ENCODE measurements at regions not wholly inside any gene's neighbourhood (a gene's known extent, or its start where the extent isn't known, plus 50 kb on each side); places are given as distances from the start of the nearest gene placed in this dataset.
"Not testable (repeated sequence)": the region's sequence is repeated elsewhere in the genome, so short reads cannot be mapped to it uniquely, and the experiment has no call there.

GRCh38 chr7:89826557-89826956 lies 327.7 kb upstream of the STEAP1 start:
- DNase-seq, result no peak
- no peaks in the 10 kb centered on the region for H3K36me3 ChIP-seq (replicated peaks)
- TF ChIP-seq, protein P1, sequence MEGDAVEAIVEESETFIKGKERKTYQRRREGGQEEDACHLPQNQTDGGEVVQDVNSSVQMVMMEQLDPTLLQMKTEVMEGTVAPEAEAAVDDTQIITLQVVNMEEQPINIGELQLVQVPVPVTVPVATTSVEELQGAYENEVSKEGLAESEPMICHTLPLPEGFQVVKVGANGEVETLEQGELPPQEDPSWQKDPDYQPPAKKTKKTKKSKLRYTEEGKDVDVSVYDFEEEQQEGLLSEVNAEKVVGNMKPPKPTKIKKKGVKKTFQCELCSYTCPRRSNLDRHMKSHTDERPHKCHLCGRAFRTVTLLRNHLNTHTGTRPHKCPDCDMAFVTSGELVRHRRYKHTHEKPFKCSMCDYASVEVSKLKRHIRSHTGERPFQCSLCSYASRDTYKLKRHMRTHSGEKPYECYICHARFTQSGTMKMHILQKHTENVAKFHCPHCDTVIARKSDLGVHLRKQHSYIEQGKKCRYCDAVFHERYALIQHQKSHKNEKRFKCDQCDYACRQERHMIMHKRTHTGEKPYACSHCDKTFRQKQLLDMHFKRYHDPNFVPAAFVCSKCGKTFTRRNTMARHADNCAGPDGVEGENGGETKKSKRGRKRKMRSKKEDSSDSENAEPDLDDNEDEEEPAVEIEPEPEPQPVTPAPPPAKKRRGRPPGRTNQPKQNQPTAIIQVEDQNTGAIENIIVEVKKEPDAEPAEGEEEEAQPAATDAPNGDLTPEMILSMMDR (IDR thresholded peaks at IDR 0.05; ENCODE audit: low read depth, low read length, missing control alignments), result no peak
- no peaks in the 10 kb centered on the region for H3K27me3 ChIP-seq (replicated peaks)
- no peak overlapping the region for H3K27ac ChIP-seq
- no peak overlapping the region for H3K4me3 ChIP-seq (ENCODE audit: low read depth, low read length)
- in situ Hi-C loops (cut with HindIII; ENCODE audit: low pct_ligation_motif_present, low sequenced_read_pairs), result no loop called here

DNA sequence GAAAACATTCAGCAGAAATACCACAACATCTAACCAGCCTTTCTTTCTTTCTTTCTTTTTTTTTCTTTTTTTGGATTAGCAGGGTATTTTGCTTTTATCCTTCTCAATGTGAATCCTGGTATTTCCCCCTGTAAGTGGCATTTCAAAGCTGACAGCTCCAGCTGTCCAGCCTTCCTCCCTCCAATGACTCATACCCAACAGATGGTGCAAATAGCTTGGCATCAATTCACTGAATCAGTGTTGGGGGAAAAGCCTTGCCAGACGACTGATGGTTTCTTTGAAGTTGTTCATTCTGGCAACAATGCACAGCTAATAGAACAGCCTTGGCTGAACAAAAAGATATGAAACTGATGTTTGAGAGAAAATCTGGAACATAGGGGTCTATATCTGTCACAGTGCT lies 316.8 kb upstream of the STEAP1 start:
- TF ChIP-seq, protein P1 (IDR thresholded peaks at IDR 0.05; ENCODE audit: low read depth, low read length, missing control alignments), result no peak
- H3K27me3 ChIP-seq (replicated peaks), result no peaks in the 10 kb centered on the region
- in situ Hi-C loops (cut with HindIII; ENCODE audit: low pct_ligation_motif_present, low sequenced_read_pairs), result no loop called here

GRCh38 chr7:89839329-89839728 lies 314.9 kb upstream of the STEAP1 start:
- no peak for DNase-seq
- H3K27ac ChIP-seq, result no peak overlapping the region
- in situ Hi-C loops (cut with HindIII; ENCODE audit: low pct_ligation_motif_present, low sequenced_read_pairs), result no loop called here
- H3K27me3 ChIP-seq (replicated peaks), result no peaks in the 10 kb centered on the region
- TF ChIP-seq, protein P1 (IDR thresholded peaks at IDR 0.05; ENCODE audit: low read depth, low read length, missing control alignments), result no peak
- no peak overlapping the region for H3K4me3 ChIP-seq (ENCODE audit: low read depth, low read length)
- no peaks in the 10 kb centered on the region for H3K36me3 ChIP-seq (replicated peaks)

More for the DNA sequence above, 316.8 kb upstream of the STEAP1 start:
- no peak overlapping the region for H3K4me3 ChIP-seq (ENCODE audit: low read depth, low read length)
- H3K36me3 ChIP-seq (replicated peaks), result no peaks in the 10 kb centered on the region
- DNase-seq, result no peak
- no peak overlapping the region for H3K27ac ChIP-seq

- Histone ChIP-seq H3K27ac (no peak overlapping the region), H3K27me3 (replicated peaks) (no peaks in the 10 kb centered on the region), H3K36me3 (replicated peaks) (no peaks in the 10 kb centered on the region), H3K4me3 (ENCODE audit: low read depth, low read length) (no peak overlapping the region)
- no peak for DNase-seq
- in situ Hi-C loops (cut with HindIII; ENCODE audit: low pct_ligation_motif_present, low sequenced_read_pairs), result no loop called here
- TF ChIP-seq, protein P1 (IDR thresholded peaks at IDR 0.05; ENCODE audit: low read depth, low read length, missing control alignments), result no peak
These were observed 308.3 kb upstream of the STEAP1 start for GRCh38 chr7:89845952-89846351.

GRCh38 chr7:89849052-89849451 lies 305.2 kb upstream of the STEAP1 start:
- H3K4me3 ChIP-seq (ENCODE audit: low read depth, low read length), result no peak overlapping the region
- in situ Hi-C loops (cut with HindIII; ENCODE audit: low pct_ligation_motif_present, low sequenced_read_pairs), result no loop called here
- DNase-seq, result no peak
- H3K27me3 ChIP-seq (replicated peaks), result no peaks in the 10 kb centered on the region
- H3K36me3 ChIP-seq (replicated peaks), result no peaks in the 10 kb centered on the region
- H3K27ac ChIP-seq, result no peak overlapping the region
- TF ChIP-seq, protein P1 (IDR thresholded peaks at IDR 0.05; ENCODE audit: low read depth, low read length, missing control alignments), result no peak

DNA sequence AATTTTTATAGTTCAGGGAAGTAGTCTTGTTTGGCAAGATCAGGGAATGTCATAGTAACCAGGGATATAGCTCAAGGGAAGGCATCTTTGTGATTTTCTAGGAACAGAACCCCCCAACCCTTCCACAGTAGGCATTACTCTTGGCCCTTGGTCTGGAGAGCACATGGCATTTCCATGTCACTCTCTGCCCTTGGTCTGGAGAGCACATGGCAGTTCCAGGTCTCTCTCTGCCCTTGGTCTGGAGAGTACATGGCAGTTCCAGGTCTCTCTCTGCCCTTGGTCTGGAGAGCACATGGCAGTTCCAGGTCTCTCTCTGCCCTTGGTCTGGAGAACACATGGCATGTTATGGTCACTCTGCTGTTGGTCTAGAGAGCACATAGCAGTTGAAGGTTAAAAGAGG lies 297.2 kb upstream of the STEAP1 start:
- in situ Hi-C loops (cut with HindIII; ENCODE audit: low pct_ligation_motif_present, low sequenced_read_pairs); DNase-seq; H3K36me3 ChIP-seq (replicated peaks); H3K27me3 ChIP-seq (replicated peaks); H3K27ac ChIP-seq; H3K4me3 ChIP-seq (ENCODE audit: low read depth, low read length): not testable (repeated sequence)
